NCI-H2227 treated with DMSO at 0.1 percent for 48 hours (cell line): ENCODE measurements at regions not wholly inside any gene's neighbourhood (a gene's known extent, or its start where the extent isn't known, plus 50 kb on each side); places are given as distances from the start of the nearest gene placed in this dataset.
A peak's percentile ranks its signal among the peaks of the same experiment; 100 is the strongest.
"Not testable (repeated sequence)": the region's sequence is repeated elsewhere in the genome, so short reads cannot be mapped to it uniquely, and the experiment has no call there.

Source experiments
- DNase-seq: peaks from one replicate; lab custom pipeline; 2025; lab: John Stamatoyannopoulos, UW

- DNase-seq: no peak
Measured at GRCh38 chr7:54898659-54899340, 120.0 kb upstream of the EGFR start.

GRCh38 chr7:54901840-54902239 lies 117.0 kb upstream of the EGFR start:
- no peak for DNase-seq

GRCh38 chr7:54904130-54904529 lies 114.7 kb upstream of the EGFR start:
- no peak for DNase-seq

GRCh38 chr7:54904986-54905385 lies 113.8 kb upstream of the EGFR start:
- DNase-seq: no peak

GRCh38 chr7:54906963-54907362 lies 111.9 kb upstream of the EGFR start:
- DNase-seq: no peak

- DNase-seq: no peak
Measured at GRCh38 chr7:54907981-54908380, 110.8 kb upstream of the EGFR start.

GRCh38 chr7:54908760-54909438 lies 109.9 kb upstream of the EGFR start:
- no peak for DNase-seq

- no peak for DNase-seq
Measured at GRCh38 chr7:54915870-54916598, 102.8 kb upstream of the EGFR start.

GRCh38 chr7:54917613-54918391 lies 101.0 kb upstream of the EGFR start:
- DNase-seq: no peak

- DNase-seq: no peak
Measured at GRCh38 chr7:54921116-54921515, 97.7 kb upstream of the EGFR start.

GRCh38 chr7:54931532-54931931 lies 87.3 kb upstream of the EGFR start:
- DNase-seq: no peak

- DNase-seq: peak; percentile 25
Measured at GRCh38 chr7:54932818-54933543, 85.8 kb upstream of the EGFR start.

- DNase-seq: no peak
Measured at GRCh38 chr7:54933643-54934042, 85.2 kb upstream of the EGFR start.

- DNase-seq: no peak
Measured at GRCh38 chr7:54940748-54941147, 78.1 kb upstream of the EGFR start.

- no peak for DNase-seq
Measured at GRCh38 chr7:54944179-54944578, 74.6 kb upstream of the EGFR start.

GRCh38 chr7:54946271-54946670 lies 72.5 kb upstream of the EGFR start:
- DNase-seq: no peak

GRCh38 chr7:54946764-54947163 lies 72.1 kb upstream of the EGFR start:
- no peak for DNase-seq

- DNase-seq: no peak
Measured at GRCh38 chr7:54947266-54947665, 71.6 kb upstream of the EGFR start.

GRCh38 chr7:54949514-54949913 lies 69.3 kb upstream of the EGFR start:
- not testable (repeated sequence) for DNase-seq

- DNase-seq: no peak
Measured at GRCh38 chr7:54955296-54955695, 63.5 kb upstream of the EGFR start.

- no peak for DNase-seq
Measured at GRCh38 chr7:54955696-54956420, 63.0 kb upstream of the EGFR start.
